OCI-LY7 (cell line): ENCODE measurements at regions not wholly inside any gene's neighbourhood (a gene's known extent, or its start where the extent isn't known, plus 50 kb on each side); places are given as distances from the start of the nearest gene placed in this dataset.

Experiments used
- BruUV-seq: library from RNA; stranded (reverse); fragments of 400-500 nt; replicated peaks from 2 replicates; lab custom pipeline; 2021; lab: Mats Ljungman, UMichigan
- CTCF ChIA-PET: fragments of 300-600 bp; sonication (Branson Sonifier 250); formaldehyde crosslinking; loops from one replicate; lab custom pipeline; 2022; ENCODE audit warnings: antibody characterized with exemption; ENCODE audit not compliant: unreplicated experiment; lab: Charles Lee
- POLR2A ChIA-PET: fragments of 300-600 bp; sonication (Branson Sonifier 250); formaldehyde crosslinking; loops from one replicate; lab custom pipeline; 2022; ENCODE audit warnings: antibody characterized with exemption; lab: Charles Lee
- DNase-seq: peaks from one replicate; pipeline ENCODE4 v3.0.0-alpha.2; 2015; ENCODE audit warnings: low spot score
- H2AFZ ChIP-seq: fragments of 200-600 bp; sonication (generic), shearing (Covaris generic); 2 replicates; pipeline ENCODE4 v1.6.1; 2014; ENCODE audit warnings: mild to moderate bottlenecking, antibody characterized with exemption, low read length, moderate library complexity
- H3K27ac ChIP-seq: fragments of 200-600 bp; sonication (generic); 2 replicates; pipeline ENCODE4 v1.5.1; 2014; ENCODE audit warnings: mixed run types, low read depth, mild to moderate bottlenecking, moderate library complexity, low read length, inconsistent platforms; ENCODE audit not compliant: poor library complexity, severe bottlenecking
- H3K36me3 ChIP-seq: fragments of 200-600 bp; sonication (generic); 2 replicates; pipeline ENCODE4 v1.6.1; 2014; ENCODE audit warnings: mild to moderate bottlenecking, antibody characterized with exemption, low read length, moderate library complexity, mixed read lengths; ENCODE audit not compliant: insufficient read depth
- H3K4me1 ChIP-seq: fragments of 200-600 bp; sonication (generic); 2 replicates; pipeline ENCODE4 v1.5.1; 2014; ENCODE audit warnings: mild to moderate bottlenecking, low read length; ENCODE audit not compliant: insufficient read depth, poor library complexity, severe bottlenecking
- H3K4me2 ChIP-seq: fragments of 200-600 bp; sonication (generic); 2 replicates; pipeline ENCODE4 v1.6.1; 2014; ENCODE audit warnings: mild to moderate bottlenecking, low read length
- H3K4me3 ChIP-seq: fragments of 200-600 bp; sonication (generic); 2 replicates; pipeline ENCODE4 v1.5.1; 2014; ENCODE audit warnings: mild to moderate bottlenecking, low read depth, low read length; ENCODE audit not compliant: poor library complexity, severe bottlenecking
- H3K79me2 ChIP-seq: fragments of 200-600 bp; sonication (generic); 2 replicates; pipeline ENCODE4 v1.6.1; 2016; ENCODE audit warnings: low read depth, mild to moderate bottlenecking, low read length, moderate library complexity, mixed read lengths; ENCODE audit not compliant: insufficient read depth
- H3K9me2 ChIP-seq: fragments of 200-600 bp; sonication (generic); 2 replicates; pipeline ENCODE4 v1.6.1; 2016; ENCODE audit warnings: mild to moderate bottlenecking, low read length, mixed read lengths; ENCODE audit not compliant: insufficient read depth
- H3K9me3 ChIP-seq: fragments of 200-600 bp; sonication (generic); 2 replicates; pipeline ENCODE4 v1.6.1; 2014; ENCODE audit warnings: mild to moderate bottlenecking, mixed run types, low read length, mixed read lengths
- H4K20me1 ChIP-seq: fragments of 200-600 bp; sonication (generic); 2 replicates; pipeline ENCODE4 v1.6.1; 2014; ENCODE audit warnings: mild to moderate bottlenecking, antibody characterized with exemption, low read length, moderate library complexity, mixed read lengths; ENCODE audit not compliant: insufficient read depth
- CTCF ChIP-seq: fragments of 200-600 bp; sonication (generic); conservative IDR thresholded peaks from 2 replicates; pipeline ENCODE4 v1.5.1; 2014; ENCODE audit warnings: mild to moderate bottlenecking, antibody characterized with exemption, low read length, moderate library complexity, mixed read lengths
- EZH2phosphoT487 ChIP-seq: fragments of 200-600 bp; sonication (generic); IDR thresholded peaks from 2 replicates; pipeline ENCODE4 v1.6.1; 2018; ENCODE audit warnings: low read depth, borderline replicate concordance, mild to moderate bottlenecking, mixed run types, antibody characterized with exemption, low read length, moderate library complexity, mixed read lengths
- intact Hi-C: fragments of 100-400 bp; cut with micrococcal nuclease; formaldehyde crosslinking; loops from one replicate; pipeline ENCODE4 v1.10.0; 2022; ENCODE audit not compliant: unreplicated experiment

- DNase-seq: no peak
- Histone ChIP-seq H3K4me3 (no peak overlapping the region), H3K79me2 (no peaks in the 10 kb centered on the region), H3K9me3 (no peaks in the 10 kb centered on the region), H2AFZ (no peak overlapping the region), H3K9me2 (no peaks in the 10 kb centered on the region), H3K36me3 (no peaks in the 10 kb centered on the region), H3K4me1 (no peaks in the 10 kb centered on the region), H3K27ac (no peak overlapping the region), H4K20me1 (no peaks in the 10 kb centered on the region), H3K4me2 (no peak overlapping the region)
- ChIA-PET POLR2A (no interaction called here), CTCF (no interaction called here)
- TF ChIP-seq CTCF: no peak
- intact Hi-C loops: no loop called here
- BruUV-seq: no TSS peak
Observed at GRCh38 chr18:75350857-75351256, 76.6 kb downstream of the SMIM21 start.

DNA sequence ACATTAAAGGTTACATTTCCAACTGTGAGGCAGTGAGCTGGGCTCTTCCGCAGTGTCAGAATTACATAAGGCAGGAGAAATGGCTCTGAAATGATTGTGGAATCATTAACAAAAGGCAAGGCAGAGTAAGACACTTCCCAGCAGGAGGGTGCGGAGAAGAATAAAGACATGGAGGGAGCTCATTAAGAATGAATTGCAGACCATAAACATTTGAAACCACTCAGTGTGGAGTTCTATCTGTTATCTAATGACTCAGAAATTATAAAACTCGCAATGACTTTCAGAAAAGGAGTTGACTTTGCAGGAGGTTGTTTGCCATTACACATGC, 77.0 kb downstream of the SMIM21 start:
- Histone ChIP-seq H3K79me2 (no peaks in the 10 kb centered on the region), H3K9me3 (no peaks in the 10 kb centered on the region), H3K4me2 (no peak overlapping the region), H3K9me2 (no peaks in the 10 kb centered on the region), H3K4me3 (no peak overlapping the region), H3K36me3 (no peaks in the 10 kb centered on the region), H4K20me1 (no peaks in the 10 kb centered on the region), H2AFZ (no peak overlapping the region), H3K27ac (no peak overlapping the region), H3K4me1 (no peaks in the 10 kb centered on the region)
- DNase-seq: no peak
- CTCF ChIA-PET: no interaction called here
- intact Hi-C loops: no loop called here
- no peak for TF ChIP-seq EZH2phosphoT487
- no peak for TF ChIP-seq CTCF
- POLR2A ChIA-PET: no interaction called here
- BruUV-seq: no TSS peak

- H3K79me2 ChIP-seq: no peaks in the 10 kb centered on the region
- ChIA-PET CTCF (no interaction called here), POLR2A (no interaction called here)
- TF ChIP-seq CTCF (no peak), EZH2phosphoT487 (no peak)
- H4K20me1 ChIP-seq: no peaks in the 10 kb centered on the region
- intact Hi-C loops: no loop called here
- no peaks in the 10 kb centered on the region for H3K9me2 ChIP-seq
- H3K9me3 ChIP-seq: no peaks in the 10 kb centered on the region
- H3K27ac ChIP-seq: no peak overlapping the region
- no peaks in the 10 kb centered on the region for H3K4me1 ChIP-seq
- no peaks in the 10 kb centered on the region for H3K36me3 ChIP-seq
- H3K4me2 ChIP-seq: no peak overlapping the region
- no peak for DNase-seq
- BruUV-seq: no TSS peak
- no peak overlapping the region for H3K4me3 ChIP-seq
- no peak overlapping the region for H2AFZ ChIP-seq
Observed at GRCh38 chr18:75349668-75350511, 77.6 kb downstream of the SMIM21 start.
